T-helper 1 cell (primary cell): ENCODE measurements at regions not wholly inside any gene's neighbourhood (a gene's known extent, or its start where the extent isn't known, plus 50 kb on each side); places are given as distances from the start of the nearest gene placed in this dataset.

Experiments
- DNase-seq, 5 donors: peaks; one replicate each; pipeline ENCODE4 v3.0.0-alpha.2; 2012 to 2020

DNA sequence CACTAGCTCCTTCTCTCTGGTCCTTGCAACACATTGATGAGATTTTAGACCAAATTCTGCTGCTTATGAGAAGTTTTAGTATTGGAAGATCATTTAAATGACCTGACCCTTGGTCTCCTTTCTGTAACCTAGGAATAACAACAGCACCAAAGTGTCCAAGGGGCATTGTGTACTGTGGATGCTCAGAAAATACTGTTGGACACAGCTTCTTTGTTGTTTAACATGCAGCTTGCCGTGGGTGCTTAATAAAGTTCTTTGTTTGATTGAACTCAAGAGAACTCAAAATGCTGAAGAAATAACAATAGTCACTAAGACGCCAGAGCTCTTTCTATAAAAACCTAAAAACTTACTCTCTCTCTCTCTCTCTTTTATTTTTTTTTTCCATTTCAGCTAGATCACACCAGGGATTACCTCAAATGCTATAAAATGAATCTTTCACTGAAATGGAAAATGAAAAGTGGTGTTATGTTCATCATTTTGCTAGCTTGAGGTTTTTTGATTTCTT lies 548.9 kb upstream of the CDH8 start:
- no peak for DNase-seq

DNA sequence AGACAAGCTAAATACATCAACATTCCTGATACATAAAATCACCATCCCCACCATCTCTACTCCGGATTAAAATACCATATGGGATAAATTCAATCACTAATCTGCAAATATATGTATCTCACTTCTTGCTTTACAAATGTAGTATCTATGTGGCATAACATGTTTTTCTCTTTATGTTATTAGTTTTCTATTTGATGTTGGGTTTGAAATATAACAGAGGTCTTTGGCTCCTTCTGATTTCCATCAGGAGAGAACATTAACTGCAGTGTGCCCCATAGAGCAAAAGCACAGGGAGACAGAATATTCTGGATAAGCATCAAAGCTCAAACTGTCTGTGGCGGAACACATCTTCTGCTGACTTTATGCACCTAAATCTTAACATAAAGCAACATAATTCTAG lies 547.2 kb upstream of the CDH8 start:
- DNase-seq, result no peak

DNA sequence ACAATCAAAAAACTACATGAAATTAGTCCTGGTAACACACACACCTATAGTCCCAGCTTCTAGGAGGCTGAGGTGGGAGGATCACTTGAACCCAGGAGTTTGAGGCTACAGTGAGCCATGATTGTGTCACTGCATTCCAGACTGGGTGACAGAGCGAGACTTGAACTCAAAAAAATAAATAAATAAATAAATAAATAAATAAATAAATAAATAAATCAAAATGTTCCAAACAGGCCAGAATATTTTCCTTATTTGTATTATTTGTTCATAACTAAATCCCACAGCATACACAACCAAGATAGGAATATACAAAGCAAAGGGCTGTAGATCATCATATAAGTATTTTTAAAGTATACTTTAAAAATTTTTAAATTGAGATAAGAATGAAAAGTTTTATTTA lies 537.2 kb upstream of the CDH8 start:
- DNase-seq, result no peak

DNA sequence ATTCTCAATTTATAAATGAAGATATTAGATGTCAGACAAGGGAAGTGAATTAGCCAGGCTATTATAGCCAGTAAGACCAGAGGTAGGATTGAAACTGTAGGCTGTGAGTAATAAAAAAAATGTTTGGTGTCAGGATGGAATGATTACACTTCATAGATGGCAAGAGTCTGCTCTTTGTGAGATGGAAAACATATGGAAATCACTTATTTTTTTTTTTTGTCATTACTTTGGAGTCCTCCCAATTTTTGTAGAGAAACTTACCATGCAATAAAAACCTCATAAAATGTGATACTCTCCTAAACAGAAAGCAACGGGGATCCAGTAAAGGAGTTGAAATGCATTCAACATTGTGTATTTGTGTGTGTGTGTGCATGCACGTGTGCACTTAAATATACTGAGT lies 532.7 kb upstream of the CDH8 start:
- DNase-seq, result no peak

DNA sequence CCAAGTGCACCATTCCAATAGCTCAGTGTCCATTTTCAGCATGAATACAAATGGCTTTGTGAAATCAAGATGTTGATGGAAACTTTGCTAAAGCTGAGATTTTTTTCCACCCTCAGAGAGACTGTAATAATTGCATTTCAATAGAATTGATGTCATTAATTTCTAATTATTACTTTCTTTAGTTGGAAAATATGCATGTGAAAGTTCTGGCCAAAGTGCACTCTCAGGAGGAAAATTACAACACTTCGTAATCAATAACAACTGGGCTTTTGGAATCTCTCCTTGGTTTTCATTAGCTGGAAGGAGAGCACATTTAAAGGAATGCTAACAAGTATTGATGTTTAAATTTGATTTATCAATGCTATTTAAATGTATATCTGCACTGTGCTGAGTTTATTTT lies 529.5 kb upstream of the CDH8 start:
- no peak for DNase-seq

DNA sequence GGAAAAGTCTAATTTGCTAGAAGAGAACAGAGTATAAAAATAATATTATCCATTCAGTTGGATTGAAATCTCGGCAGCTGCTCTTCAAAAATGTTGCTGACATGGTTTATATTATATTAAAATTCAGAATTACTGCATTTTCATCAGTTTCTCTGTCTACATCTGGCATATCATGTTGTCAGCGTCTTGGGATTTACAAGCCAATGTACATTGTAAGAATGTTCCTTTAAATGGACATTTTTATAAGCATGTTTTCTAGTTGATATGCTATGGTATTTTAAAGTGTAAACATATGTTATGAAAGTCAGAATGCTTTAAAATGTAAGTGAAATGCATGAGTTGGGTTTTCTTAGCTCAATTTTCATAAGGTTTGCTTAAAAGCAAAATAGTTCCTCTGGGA lies 528.1 kb upstream of the CDH8 start:
- DNase-seq, result no peak

DNA sequence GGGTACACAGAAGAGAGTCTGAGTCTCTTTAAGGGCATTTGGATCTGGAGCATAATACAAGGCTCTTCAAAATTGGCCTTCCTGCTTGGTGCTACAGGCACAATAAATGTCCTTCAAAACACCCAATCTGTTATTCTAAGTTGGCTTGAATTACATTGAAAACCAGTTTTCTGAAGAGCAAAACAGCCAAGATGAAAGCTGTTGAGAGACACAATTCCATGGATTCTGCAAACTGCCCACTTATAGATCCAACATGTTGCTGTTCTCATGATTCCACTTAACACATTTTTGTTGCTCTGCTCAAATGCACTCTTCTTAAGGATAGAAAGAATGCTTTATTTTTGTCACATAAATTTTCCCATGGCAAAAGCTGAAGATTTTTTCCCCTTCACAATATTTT lies 525.9 kb upstream of the CDH8 start:
- DNase-seq, result no peak

DNA sequence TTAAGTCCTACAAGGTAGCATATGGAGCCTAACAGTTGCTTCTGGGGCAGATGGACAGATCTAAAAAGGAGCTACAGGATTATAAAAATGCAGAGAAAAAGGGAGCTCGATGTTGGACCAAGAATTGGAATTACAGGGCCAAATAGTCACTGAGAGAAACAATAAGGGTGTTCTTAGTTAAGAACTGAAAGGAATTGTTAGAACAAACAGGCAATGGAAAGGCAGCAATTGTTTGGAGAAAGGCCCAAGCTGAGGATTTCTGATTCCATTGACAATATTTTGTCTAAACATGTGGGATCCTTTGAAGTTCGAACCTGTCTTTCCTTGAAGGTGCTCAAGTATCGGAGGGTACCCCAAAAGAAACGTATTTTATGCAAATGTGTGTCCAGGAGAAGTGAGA lies 513.6 kb upstream of the CDH8 start:
- no peak for DNase-seq

DNA sequence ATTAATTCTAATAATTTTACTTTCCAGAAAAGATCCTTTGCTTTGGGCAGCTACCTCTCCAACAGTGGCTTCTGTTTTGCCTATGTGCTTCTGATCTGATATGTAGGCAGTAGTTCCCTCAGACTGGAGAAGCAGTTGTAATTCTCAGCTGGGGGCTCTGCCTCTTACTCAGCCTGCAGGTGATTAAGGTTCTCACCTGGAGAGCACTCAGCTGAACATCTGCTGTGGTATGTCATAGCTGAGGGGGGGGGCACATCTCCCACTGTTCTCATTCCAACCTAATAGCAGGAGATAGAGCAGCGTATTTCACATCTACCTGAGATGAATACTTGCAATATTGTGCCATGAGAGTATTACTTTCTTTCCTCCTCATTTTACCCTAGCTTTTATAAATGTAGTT lies 511.9 kb upstream of the CDH8 start:
- no peak for DNase-seq

DNA sequence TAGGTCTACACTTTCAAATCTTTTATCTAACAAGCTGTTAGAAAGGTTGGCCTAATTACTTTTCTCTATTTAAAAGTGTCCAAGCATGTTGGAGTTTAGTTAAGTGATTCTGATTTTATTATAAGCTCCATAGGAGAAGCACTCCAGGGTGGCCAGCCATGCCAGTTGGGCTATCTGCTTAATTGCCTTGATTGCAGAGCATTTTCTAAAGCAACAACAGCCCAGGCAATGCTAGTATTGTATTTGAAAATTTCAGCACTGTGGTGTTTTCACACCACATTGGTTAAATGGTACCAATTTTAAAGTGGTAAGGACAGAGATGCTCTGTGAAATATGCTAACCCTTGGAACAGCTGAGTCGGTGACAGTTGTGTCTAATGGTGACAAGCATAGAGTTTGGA lies 510.5 kb upstream of the CDH8 start:
- DNase-seq, result no peak

DNA sequence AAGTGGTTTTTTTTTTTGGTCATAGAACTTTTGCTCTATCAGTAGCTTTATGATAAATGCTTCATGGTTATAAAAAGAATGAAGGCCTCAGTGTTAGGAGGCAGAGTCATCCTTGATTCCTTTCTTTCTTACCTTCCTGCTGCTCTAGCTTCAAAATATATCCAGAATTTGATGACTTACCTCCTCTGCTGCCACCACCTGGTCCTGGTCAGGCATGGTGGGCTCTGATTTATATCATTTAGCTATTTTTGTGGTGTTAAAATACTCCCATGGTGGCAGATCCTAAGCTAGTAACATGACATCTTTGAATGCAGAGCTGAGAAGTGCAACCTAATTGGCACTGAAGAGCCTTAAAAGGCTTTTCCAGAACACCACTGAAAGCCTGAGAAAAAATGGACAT lies 508.8 kb upstream of the CDH8 start:
- no peak for DNase-seq

DNA sequence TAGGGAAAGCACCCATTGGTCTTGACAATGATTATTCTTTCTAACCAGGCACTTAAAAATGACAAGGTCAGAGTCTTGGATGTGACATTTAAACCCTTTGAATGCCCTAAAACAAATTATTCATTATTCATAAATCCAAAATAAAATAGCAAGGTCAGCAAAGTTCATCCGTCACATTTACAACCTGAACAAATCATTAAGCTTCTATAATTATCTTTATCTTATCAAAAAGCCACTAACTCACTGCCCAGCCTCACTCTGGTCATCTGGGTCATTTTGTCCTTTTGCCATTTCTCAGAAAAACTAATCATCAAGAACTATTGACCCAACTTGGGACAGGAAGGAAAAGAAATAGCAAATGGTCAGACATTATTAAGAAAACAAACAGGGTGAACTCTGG lies 507.3 kb upstream of the CDH8 start:
- no peak for DNase-seq

DNA sequence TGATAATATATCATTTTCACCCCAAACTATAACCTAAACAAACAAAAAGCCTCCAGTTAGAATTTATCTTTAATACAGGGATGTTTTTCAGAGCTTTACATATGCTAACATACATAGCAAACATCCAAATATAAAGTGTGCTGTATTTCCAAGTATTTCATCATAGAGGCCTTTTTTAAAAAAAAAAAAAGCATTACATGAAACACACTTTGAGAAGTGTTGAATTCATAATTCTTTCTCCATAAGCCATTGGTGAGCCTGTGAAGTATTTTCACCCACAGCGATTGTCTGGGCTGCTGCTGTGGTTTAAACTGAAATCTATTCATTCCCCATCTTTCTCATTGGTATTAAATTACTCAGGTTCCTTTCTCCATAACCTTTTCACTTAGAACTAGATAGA lies 503.4 kb upstream of the CDH8 start:
- DNase-seq, result no peak

DNA sequence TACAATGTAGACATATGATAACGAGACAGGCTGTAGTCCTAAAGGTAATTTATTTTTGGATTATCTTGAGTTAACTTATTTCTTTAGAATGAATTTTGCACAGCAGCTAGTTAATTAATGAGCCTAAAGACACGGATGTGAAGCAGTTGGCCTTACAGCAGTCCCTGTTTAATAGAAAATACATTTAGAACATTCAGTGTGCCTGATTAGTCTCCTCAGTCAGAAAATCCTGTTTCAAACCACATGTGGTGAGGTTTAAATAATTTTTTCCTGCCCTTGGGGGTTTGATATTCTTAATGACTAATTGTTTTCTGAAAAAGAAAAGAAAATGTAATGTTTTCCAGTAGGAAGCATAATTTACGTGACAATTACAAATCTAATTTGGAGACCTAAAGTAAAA lies 494.2 kb upstream of the CDH8 start:
- DNase-seq, result no peak

DNA sequence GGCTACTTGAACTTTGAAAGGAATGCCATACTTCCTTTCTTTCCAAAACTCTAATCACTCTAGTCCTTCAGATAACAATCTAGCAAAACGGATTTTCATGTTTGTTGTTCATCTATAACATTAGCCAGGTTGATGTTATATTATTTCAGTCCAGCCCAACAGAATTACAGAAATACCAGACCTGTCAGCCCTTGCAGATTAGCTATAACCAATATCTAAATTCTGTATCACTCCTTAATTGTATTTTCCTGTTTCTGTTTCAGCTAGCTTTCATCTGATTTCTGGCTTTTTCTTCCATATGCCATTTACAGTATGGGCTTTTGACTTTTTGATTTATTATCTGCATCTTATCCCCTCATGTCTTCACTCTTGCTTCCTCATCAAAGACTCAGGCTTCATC lies 479.8 kb upstream of the CDH8 start:
- DNase-seq, result no peak

DNA sequence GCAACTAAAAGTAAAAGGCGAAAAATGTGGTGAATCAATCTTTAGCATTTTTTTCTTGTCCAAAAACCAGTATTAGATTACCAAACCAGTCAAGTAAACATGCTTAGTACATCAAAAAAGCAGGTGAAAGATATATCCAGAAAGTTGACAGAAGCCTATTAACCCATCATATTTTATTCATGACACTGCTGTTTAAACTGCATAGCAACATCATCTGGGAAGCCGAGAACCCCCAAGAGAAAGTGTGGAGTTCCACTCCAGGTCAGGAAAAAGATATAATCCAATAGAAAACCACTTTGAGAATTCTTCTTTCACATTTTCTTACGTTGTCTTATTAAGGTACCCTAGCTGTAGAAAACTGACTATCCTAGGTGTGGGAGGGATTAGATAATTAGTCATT lies 466.8 kb upstream of the CDH8 start:
- no peak for DNase-seq

DNA sequence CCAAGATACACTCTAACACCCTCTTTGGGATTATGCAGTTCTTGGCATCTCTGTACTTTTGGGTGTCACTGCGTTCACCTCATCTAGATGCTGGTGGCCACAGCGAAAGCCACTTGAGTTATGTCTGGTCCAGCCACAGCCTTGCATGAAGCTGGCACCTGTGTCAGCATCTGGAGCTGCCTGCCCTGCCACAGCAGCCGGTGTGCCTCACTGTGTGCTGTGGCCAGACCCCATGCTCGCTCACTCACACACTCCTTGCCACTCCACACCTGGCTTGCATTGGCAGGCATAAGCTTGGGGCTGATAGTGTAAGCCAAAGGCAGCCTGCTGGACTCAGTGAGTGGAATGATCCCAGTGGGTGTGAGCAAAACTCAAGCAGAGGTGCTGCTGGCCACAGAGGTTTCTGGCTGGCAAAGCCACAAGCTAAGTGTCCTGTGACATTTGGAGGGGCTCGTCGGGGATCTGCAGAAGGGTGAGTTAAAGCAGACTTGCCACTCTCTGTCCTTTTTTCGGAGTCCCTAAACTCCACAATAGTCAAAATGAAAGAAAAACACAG lies 442.7 kb upstream of the CDH8 start:
- DNase-seq, result no peak

DNA sequence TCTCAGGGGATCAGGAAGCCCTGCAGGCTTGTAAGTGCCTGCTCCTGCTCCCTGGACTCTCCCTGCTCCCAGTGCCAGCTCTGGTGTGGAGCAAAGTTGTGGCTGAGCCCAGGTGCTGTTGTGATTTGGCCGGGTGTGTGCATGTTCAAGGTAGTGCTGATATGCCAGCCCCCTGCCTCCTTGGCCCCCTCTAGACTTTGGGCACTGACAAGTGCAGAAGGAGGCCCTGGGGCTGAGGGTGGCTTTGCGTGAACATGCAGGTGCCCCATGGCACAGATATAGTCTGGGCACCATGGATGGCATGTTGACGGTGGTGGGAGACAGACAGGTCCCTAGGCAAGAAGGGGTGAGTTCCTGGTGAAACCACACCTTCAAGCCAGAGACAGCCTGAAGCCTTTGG lies 441.6 kb upstream of the CDH8 start:
- DNase-seq, result no peak

DNA sequence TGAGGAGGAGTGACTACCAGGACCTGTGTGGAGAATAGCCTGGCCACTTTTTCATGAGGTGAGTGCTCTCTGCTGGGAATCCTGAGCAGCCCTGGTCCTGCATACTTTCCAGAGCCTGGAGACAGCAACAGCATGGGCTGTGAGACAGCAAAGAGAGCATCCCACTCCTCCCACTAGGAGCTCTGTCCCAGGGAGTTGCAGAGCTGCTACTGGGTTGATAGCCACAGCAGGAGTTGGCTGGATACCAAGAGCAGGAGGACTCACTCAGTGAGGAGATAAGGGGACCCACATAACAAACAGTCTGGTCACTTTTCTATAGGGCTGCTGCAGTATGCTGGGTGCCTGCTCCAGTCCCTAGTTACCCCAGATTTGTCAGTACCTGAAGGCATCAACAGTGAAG lies 439.3 kb upstream of the CDH8 start:
- no peak for DNase-seq

DNA sequence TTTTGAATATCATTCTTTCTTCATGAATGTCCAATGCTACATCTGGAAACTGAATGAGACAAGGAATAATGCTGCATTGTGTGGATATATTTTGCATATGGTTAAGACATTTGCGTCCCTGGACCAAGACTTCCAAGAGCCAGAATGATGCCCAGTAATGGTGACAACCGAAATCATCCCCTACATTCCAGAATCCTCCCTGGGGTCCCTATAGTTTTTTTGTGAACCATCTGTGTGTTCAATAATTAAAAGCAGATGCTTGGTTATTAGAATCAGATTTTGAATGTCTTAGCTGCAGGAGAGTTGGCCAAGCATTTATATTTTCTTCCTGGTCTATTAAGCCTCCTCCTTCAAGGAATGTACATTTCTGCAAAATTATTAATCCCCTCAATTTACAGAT lies 426.7 kb upstream of the CDH8 start:
- no peak for DNase-seq

DNA sequence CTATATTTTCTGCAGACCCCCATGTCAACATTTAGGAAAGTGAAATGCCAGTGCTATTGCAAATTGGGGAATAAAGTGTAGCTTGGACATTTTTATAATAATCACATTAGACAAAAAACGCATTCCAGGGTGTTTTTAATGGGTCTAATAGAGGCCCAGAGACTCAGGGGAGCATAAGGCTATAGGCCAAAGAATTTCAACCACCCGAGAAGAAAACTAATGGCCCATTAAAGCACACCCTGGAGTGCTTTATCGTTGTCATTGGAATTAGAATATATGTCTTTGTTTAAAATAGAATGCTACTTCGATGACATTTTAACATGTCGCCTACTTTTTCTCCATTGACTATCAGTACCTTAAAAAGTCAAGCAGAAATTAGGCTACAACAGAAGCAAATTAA lies 414.1 kb upstream of the CDH8 start:
- no peak for DNase-seq

DNA sequence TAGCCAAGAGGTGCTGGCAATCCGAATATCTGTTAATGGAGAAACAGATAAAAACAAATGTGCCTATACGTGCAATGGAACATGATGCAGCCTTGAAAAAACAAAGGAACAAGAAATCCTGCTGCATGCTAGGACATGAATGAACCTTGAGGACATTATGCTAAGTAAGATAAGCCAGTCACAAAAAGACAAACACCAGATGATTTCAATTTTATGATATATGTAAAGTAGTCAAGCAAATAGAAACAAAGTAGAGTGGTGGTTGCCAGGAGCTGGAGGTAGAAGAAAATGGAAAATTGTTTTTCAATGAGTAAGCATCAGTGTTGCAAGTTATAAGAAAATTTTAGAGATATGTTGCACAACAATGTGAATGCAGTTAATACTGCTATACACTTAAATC lies 409.7 kb upstream of the CDH8 start:
- DNase-seq, result no peak

DNA sequence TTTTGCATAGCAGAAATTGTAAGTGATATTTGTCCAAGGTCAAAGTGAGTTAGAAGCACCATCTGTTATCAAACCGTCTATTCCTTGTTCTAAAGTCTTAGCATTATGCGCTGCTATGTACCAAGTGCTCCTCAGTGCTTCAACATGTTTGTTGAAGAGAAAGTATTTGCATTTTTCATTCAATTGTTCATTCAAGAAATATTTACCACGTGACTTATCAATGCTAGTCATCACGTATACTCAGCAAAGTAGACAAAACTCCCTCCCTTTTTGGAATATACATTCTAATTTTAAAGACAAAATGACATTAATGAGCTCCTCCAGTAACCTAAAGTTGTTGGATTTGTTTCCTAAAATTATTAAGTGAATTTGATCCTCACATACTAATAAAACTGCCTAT lies 388.0 kb upstream of the CDH8 start:
- no peak for DNase-seq

DNA sequence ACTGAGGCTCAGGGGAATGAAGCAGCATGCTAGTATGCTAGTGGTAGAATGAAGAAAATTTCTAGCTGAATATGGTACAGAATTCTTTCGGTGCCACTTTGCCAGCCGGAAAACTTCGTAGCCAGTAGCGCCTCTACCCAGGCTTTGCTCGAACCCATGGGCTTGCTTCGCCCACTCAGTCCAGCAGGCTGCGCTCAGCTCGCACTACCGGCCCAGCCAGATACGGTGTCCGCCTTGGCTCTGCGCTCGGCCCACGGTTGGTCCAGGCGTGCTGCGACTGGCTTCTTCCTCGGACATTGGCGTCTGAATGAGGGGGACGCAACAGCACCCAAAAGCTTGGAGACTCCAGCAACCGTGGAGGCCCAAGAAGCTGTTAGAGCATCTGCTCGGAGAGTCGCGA lies 372.5 kb upstream of the CDH8 start:
- no peak for DNase-seq

DNA sequence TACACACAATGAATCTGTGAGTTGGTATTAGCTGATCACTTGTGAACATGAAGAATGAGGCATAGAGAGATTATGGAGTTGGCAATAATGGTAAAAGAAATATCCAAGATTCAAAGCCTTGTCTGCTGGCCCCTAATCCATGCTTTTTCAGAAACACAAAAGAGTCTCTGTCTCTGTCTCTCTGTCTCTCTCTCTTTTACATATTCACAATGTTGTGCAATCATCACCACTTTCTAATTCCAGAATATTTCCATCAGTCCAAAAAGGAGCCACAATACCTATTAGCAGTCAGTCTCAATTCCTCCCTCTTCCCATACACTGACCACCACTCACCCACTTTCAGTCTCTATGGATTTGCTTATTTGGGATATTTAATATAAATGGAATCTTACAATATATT lies 370.1 kb upstream of the CDH8 start:
- DNase-seq, result no peak
